Cardiac muscle cell (in vitro differentiated cells and primary cell): ENCODE measurements at regions not wholly inside any gene's neighbourhood (a gene's known extent, or its start where the extent isn't known, plus 50 kb on each side); places are given as distances from the start of the nearest gene placed in this dataset.

Experiments
- DNase-seq, 2 donors: peaks; one replicate each; pipeline versions ENCODE4 v3.0.0 to v3.0.0-alpha.2; 2010 to 2017; ENCODE audit warnings: low read depth in 1 of 2, low spot score in 1 of 2
- H3K27ac ChIP-seq: fragments of 200-600 bp; sonication (generic); 2 replicates; pipeline ENCODE4 v1.5.1; 2016
- H3K27me3 ChIP-seq: fragments of 200-600 bp; sonication (generic); 2 replicates; pipeline ENCODE4 v1.6.0; 2016; ENCODE audit warnings: control low read depth
- H3K36me3 ChIP-seq: fragments of 200-600 bp; sonication (generic); 2 replicates; pipeline ENCODE4 v1.5.1; 2016; ENCODE audit warnings: control low read depth
- H3K4me1 ChIP-seq: fragments of 200-600 bp; sonication (generic); 2 replicates; pipeline ENCODE4 v1.8.1; 2017; ENCODE audit warnings: low read depth, mild to moderate bottlenecking, mixed run types
- H3K4me3 ChIP-seq: fragments of 200-600 bp; sonication (generic); 2 replicates; pipeline ENCODE4 v1.5.1; 2016; ENCODE audit warnings: mild to moderate bottlenecking
- H3K9me3 ChIP-seq: fragments of 200-600 bp; sonication (generic); 2 replicates; pipeline ENCODE4 v1.5.1; 2017; ENCODE audit warnings: low read depth, mild to moderate bottlenecking, control low read depth
- TF ChIP-seq, protein P1 (sequence below): IDR thresholded peaks from 2 replicates; pipeline ENCODE4 v1.5.1; 2012; ENCODE audit warnings: low read depth, mild to moderate bottlenecking, low read length

DNA sequence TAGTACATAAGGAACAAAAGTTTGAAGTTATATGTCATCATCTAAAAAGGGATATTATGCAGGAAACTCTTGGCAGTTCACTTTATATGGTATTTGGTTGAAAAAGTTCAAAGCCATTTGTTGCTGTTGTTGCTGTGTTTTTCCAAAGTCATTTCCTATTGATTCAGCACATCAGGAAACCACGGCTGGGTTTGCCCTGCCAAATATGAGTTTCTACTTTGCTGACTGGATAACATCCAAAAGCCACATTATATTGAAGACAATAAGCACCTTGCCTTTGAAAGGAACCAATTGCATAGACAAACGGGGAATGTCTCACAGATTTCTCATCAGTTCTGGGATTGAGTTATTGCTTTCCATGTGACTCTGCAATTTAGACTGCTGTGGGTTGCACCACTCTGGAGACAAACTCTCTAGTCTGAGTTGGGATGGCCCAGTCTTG, 206.1 kb downstream of the SLC39A8 start:
- H3K4me3 ChIP-seq = no peak overlapping the region
- TF ChIP-seq, protein P1, sequence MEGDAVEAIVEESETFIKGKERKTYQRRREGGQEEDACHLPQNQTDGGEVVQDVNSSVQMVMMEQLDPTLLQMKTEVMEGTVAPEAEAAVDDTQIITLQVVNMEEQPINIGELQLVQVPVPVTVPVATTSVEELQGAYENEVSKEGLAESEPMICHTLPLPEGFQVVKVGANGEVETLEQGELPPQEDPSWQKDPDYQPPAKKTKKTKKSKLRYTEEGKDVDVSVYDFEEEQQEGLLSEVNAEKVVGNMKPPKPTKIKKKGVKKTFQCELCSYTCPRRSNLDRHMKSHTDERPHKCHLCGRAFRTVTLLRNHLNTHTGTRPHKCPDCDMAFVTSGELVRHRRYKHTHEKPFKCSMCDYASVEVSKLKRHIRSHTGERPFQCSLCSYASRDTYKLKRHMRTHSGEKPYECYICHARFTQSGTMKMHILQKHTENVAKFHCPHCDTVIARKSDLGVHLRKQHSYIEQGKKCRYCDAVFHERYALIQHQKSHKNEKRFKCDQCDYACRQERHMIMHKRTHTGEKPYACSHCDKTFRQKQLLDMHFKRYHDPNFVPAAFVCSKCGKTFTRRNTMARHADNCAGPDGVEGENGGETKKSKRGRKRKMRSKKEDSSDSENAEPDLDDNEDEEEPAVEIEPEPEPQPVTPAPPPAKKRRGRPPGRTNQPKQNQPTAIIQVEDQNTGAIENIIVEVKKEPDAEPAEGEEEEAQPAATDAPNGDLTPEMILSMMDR = no peak
- no peaks in the 10 kb centered on the region for H3K4me1 ChIP-seq
- DNase-seq = peak in 1 of 2 donors; percentile 69
- H3K27me3 ChIP-seq = no peaks in the 10 kb centered on the region
- no peaks in the 10 kb centered on the region for H3K9me3 ChIP-seq
- no peak overlapping the region for H3K27ac ChIP-seq
- no peaks in the 10 kb centered on the region for H3K36me3 ChIP-seq

DNA sequence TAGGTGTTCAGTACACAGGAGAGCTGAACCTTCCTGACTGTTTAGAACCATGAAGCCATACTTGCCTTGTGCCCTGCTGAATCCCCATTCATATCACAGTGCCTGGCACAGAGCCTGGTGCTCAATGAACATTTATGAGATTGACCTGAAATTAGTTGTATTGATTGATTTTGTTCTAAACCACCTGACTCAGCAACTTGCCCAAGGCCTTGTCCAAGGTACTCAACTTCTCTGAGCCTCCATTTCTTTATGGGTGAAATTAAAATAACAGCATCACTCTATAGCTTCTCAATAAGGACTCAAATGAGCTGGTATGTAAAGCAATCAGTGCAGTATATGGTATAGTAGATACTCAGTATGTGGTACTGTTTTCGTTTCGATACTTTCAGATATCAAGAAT, 208.1 kb downstream of the SLC39A8 start:
- H3K36me3 ChIP-seq = no peaks in the 10 kb centered on the region
- TF ChIP-seq, protein P1 = no peak
- no peak for DNase-seq
- no peak overlapping the region for H3K4me3 ChIP-seq
- no peaks in the 10 kb centered on the region for H3K27me3 ChIP-seq
- no peak overlapping the region for H3K27ac ChIP-seq
- H3K9me3 ChIP-seq = no peaks in the 10 kb centered on the region
- H3K4me1 ChIP-seq = peaks cover 5% of the 10 kb centered on the region

DNA sequence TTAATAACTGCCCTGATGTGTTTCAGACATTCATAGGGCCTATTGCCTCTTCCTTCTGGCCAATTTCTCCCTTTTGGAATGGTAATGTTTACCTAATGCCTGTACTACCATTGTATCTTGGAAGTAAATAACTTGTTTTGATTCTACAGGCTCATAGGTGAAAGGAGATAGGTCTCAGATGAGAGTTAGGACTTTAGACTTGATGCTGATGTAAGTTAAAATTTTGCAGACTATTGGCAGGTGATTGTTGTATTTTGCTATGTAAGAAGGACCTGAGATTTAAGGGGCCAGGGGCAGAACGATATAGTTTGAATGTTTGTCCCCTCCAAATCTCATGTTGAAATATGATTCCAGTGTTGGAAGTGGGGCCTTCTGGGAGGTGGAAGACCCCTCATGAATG, 215.5 kb downstream of the SLC39A8 start:
- no peaks in the 10 kb centered on the region for H3K9me3 ChIP-seq
- TF ChIP-seq, protein P1 = no peak
- no peak overlapping the region for H3K27ac ChIP-seq
- no peaks in the 10 kb centered on the region for H3K27me3 ChIP-seq
- no peak overlapping the region for H3K4me3 ChIP-seq
- no peaks in the 10 kb centered on the region for H3K36me3 ChIP-seq
- DNase-seq = no peak
- peaks cover 5% of the 10 kb centered on the region for H3K4me1 ChIP-seq
